B cell (primary cell): ENCODE measurements at regions not wholly inside any gene's neighbourhood (a gene's known extent, or its start where the extent isn't known, plus 50 kb on each side); places are given as distances from the start of the nearest gene placed in this dataset.

Experiments
- EZH2 ChIP-seq: IDR thresholded peaks from 2 replicates; pipeline ENCODE4 v1.6.1; 2012; ENCODE audit warnings: borderline replicate concordance, low read depth, mild to moderate bottlenecking, moderate library complexity, low read length; ENCODE audit not compliant: insufficient read depth, poor library complexity, severe bottlenecking
- TF ChIP-seq, protein P1 (sequence below): fragments of 200-600 bp; IDR thresholded peaks from one replicate; pipeline ENCODE4 v1.8.0; 2022; ENCODE audit warnings: antibody characterized with exemption, mild to moderate bottlenecking

DNA sequence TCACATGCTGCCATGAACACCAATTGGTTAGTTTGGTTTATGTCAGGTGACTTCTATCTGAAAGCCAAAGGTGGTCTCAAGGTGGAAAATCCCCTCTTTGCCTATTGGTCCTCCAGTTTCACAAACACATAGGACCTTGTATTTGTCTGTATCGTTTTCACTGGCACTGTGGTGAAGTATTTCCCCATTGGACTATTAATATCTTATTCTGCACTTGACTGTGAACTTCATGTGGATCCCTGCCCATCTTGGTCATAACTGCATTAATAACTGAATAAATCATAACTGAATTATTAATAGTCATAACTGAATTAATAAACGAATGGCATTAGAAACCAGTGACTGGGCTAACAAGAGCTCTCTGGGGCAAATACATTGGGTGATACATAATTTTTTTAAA, 341.3 kb upstream of the ADAMTS9 start:
- TF ChIP-seq, protein P1, sequence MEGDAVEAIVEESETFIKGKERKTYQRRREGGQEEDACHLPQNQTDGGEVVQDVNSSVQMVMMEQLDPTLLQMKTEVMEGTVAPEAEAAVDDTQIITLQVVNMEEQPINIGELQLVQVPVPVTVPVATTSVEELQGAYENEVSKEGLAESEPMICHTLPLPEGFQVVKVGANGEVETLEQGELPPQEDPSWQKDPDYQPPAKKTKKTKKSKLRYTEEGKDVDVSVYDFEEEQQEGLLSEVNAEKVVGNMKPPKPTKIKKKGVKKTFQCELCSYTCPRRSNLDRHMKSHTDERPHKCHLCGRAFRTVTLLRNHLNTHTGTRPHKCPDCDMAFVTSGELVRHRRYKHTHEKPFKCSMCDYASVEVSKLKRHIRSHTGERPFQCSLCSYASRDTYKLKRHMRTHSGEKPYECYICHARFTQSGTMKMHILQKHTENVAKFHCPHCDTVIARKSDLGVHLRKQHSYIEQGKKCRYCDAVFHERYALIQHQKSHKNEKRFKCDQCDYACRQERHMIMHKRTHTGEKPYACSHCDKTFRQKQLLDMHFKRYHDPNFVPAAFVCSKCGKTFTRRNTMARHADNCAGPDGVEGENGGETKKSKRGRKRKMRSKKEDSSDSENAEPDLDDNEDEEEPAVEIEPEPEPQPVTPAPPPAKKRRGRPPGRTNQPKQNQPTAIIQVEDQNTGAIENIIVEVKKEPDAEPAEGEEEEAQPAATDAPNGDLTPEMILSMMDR: no peak
- no peak for TF ChIP-seq EZH2
